Chondrocyte (in vitro differentiated cells): ENCODE measurements at regions not wholly inside any gene's neighbourhood (a gene's known extent, or its start where the extent isn't known, plus 50 kb on each side); places are given as distances from the start of the nearest gene placed in this dataset.

Experiments
- DNase-seq: peaks from one replicate; pipeline ENCODE4 v3.0.0; 2021; ENCODE audit warnings: mixed read lengths, low spot score
- H3K27ac Mint-ChIP-seq: one replicate; pipeline ENCODE4 v1.8.0; 2021; ENCODE audit warnings: mild to moderate bottlenecking, moderate library complexity, mixed read lengths; ENCODE audit not compliant: unreplicated experiment
- H3K27me3 Mint-ChIP-seq: 2 replicates; pipeline ENCODE4 v1.8.0; 2021; ENCODE audit warnings: low read depth, mixed read lengths
- H3K36me3 Mint-ChIP-seq: 2 replicates; pipeline ENCODE4 v1.8.0; 2021; ENCODE audit warnings: low read depth, mixed read lengths
- H3K4me1 Mint-ChIP-seq: 2 replicates; pipeline ENCODE4 v1.8.0; 2021; ENCODE audit warnings: low read depth, mild to moderate bottlenecking, mixed read lengths
- H3K4me3 Mint-ChIP-seq: one replicate; pipeline ENCODE4 v1.8.0; 2021; ENCODE audit warnings: mild to moderate bottlenecking, moderate library complexity, mixed read lengths; ENCODE audit not compliant: unreplicated experiment
- H3K9me3 Mint-ChIP-seq: 2 replicates; pipeline ENCODE4 v1.8.0; 2021; ENCODE audit warnings: low read depth, mixed read lengths
- TF ChIP-seq, protein P1 (sequence below): fragments of 200-600 bp; sonication (generic); IDR thresholded peaks from 2 replicates; pipeline ENCODE4 v1.5.0; 2021; ENCODE audit warnings: antibody characterized with exemption, mild to moderate bottlenecking, moderate library complexity

DNA sequence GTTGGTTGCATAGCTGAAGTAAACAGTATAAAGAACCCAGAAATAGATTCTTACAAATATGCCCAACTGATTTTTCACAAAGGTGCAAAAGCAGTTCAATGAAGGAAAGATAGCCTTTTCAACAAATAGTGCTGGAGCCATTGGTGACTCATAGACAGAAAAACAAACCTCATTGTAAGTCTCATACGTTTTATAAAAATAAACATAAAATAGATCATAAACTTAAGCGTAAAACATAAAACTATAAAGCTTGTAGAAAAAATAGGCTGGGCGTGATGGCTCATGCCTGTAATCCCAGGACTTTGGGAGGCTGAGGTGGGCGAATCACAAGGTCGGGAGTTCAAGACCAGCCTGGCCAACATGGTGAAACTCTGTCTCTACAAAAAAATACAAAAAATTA, 318.8 kb upstream of the IGFBP3 start:
- H3K36me3 Mint-ChIP-seq, result peaks cover 3% of the 10 kb centered on the region
- TF ChIP-seq, protein P1, sequence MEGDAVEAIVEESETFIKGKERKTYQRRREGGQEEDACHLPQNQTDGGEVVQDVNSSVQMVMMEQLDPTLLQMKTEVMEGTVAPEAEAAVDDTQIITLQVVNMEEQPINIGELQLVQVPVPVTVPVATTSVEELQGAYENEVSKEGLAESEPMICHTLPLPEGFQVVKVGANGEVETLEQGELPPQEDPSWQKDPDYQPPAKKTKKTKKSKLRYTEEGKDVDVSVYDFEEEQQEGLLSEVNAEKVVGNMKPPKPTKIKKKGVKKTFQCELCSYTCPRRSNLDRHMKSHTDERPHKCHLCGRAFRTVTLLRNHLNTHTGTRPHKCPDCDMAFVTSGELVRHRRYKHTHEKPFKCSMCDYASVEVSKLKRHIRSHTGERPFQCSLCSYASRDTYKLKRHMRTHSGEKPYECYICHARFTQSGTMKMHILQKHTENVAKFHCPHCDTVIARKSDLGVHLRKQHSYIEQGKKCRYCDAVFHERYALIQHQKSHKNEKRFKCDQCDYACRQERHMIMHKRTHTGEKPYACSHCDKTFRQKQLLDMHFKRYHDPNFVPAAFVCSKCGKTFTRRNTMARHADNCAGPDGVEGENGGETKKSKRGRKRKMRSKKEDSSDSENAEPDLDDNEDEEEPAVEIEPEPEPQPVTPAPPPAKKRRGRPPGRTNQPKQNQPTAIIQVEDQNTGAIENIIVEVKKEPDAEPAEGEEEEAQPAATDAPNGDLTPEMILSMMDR, result no peak
- DNase-seq, result no peak
- no peaks in the 10 kb centered on the region for H3K27me3 Mint-ChIP-seq
- no peak overlapping the region for H3K27ac Mint-ChIP-seq
- peaks cover 26% of the 10 kb centered on the region for H3K4me1 Mint-ChIP-seq
- no peak overlapping the region for H3K4me3 Mint-ChIP-seq
- peaks cover 18% of the 10 kb centered on the region for H3K9me3 Mint-ChIP-seq

DNA sequence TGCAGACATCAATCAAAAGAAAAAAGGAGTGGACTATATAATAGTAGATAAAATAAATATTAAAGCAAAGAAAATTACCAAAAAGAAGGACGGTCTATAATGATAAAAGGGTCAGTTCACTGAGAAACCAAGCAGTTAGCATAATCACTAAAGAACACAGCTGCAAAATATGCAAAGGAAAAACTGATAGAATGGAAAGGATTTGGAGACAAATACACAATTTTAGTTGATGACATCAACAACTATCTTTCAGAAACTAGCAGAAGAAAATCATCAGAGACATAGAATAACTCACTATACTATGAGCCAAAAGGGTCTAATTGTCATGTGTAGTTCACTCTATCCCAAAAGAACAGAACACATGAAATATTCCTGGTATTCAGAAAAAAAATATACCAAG, 316.4 kb upstream of the IGFBP3 start:
- Mint-ChIP-seq H3K9me3 (peaks cover 11% of the 10 kb centered on the region), H3K36me3 (peaks cover under 1% of the 10 kb centered on the region), H3K27me3 (no peaks in the 10 kb centered on the region), H3K4me1 (peaks cover 20% of the 10 kb centered on the region), H3K4me3 (no peak overlapping the region), H3K27ac (no peak overlapping the region)
- TF ChIP-seq, protein P1, result no peak
- DNase-seq, result no peak

DNA sequence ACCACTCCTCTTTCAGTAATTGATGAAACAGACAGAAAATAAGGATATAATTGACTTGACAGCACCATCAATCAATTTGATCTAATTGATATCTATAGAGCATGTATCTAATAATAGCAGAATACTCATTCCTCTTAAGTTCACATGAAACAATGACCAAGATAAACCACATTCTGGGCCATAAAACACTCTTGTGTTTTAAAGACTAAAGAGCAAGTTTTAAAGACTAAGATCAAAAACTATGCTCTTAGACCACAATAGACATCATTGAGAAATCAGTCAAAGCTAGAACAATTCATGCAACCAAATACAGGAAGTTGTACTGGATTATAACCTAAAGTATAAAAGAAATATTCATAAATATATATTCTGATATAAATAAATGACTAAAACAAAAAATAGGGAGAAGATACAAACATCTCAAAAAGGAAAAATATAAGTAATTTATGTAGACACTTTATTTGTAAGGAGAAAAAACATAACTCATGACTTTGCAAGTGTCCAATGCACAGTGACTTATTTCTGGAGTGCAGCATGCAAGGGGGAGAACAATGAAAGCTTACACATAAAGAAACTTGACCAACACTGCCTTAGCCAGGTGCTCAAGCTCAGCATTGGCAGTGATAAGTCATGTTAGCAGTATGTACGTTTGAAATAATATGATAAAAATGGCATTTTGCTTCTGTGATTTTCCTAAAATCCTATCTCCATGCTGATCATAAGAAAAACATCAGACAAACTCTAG, 312.7 kb upstream of the IGFBP3 start:
- peaks cover 5% of the 10 kb centered on the region for H3K9me3 Mint-ChIP-seq
- TF ChIP-seq, protein P1, result no peak
- no peaks in the 10 kb centered on the region for H3K27me3 Mint-ChIP-seq
- no peak for DNase-seq
- H3K27ac Mint-ChIP-seq, result no peak overlapping the region
- H3K4me1 Mint-ChIP-seq, result peaks cover 50% of the 10 kb centered on the region
- H3K36me3 Mint-ChIP-seq, result no peaks in the 10 kb centered on the region
- H3K4me3 Mint-ChIP-seq, result no peak overlapping the region

DNA sequence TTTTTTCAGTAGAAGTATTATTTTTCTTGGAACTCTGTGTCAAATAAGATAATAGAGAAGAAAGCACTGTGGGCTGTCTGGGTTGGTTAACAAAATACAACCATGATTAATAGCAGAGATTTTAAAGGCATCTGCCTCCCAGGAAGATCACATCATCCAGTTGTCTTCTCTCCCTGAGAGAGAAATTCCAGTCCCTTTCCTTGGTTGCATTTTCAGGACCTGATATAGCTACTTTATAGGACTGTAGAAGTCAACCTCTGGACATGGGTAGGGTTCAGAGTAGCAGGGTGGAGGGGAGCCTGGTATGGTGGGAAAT, 309.9 kb upstream of the IGFBP3 start:
- H3K36me3 Mint-ChIP-seq, result no peaks in the 10 kb centered on the region
- H3K4me1 Mint-ChIP-seq, result peaks cover 44% of the 10 kb centered on the region
- no peaks in the 10 kb centered on the region for H3K27me3 Mint-ChIP-seq
- peak overlapping the region; percentile 76 for H3K27ac Mint-ChIP-seq
- no peak for DNase-seq
- H3K9me3 Mint-ChIP-seq, result peaks cover 5% of the 10 kb centered on the region
- TF ChIP-seq, protein P1, result no peak
- no peak overlapping the region for H3K4me3 Mint-ChIP-seq

DNA sequence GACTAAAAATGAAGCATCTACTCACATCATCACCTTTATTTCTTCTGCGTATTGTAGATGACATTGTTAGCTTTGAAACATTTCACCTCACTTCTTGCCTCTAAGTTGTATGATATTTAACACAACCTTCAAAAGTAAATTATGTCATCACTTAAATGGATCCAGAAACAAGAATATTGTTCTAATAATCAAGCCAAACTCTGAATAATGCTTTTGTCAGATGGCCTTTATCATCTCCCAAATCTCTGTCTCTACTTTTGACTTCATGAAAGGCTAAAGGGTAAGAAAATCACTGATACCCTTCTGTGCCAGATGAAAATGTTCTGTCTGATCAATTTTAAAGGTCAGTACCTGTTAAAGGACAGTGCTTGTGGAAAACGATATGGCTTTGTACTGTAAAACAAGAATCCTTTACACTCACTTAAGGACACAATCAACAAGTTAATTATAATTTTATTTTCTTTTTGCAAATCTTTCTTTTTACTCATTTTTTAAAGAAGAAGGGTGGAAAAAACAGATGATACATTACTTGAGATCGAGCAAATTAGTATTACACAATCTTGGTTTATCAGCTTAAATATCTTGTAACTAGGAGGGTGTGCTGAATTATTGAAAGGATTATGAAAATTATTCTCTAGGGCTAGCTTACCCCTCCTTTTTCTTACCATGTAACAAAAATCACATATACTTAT, 309.4 kb upstream of the IGFBP3 start:
- DNase-seq, result no peak
- no peaks in the 10 kb centered on the region for H3K27me3 Mint-ChIP-seq
- TF ChIP-seq, protein P1, result no peak
- peaks cover 48% of the 10 kb centered on the region for H3K4me1 Mint-ChIP-seq
- peaks cover 5% of the 10 kb centered on the region for H3K9me3 Mint-ChIP-seq
- peak overlapping the region; percentile 52 for H3K27ac Mint-ChIP-seq
- no peaks in the 10 kb centered on the region for H3K36me3 Mint-ChIP-seq
- no peak overlapping the region for H3K4me3 Mint-ChIP-seq
